PC-3 (cell line): ENCODE measurements at regions not wholly inside any gene's neighbourhood (a gene's known extent, or its start where the extent isn't known, plus 50 kb on each side); places are given as distances from the start of the nearest gene placed in this dataset.
"Not testable (repeated sequence)": the region's sequence is repeated elsewhere in the genome, so short reads cannot be mapped to it uniquely, and the experiment has no call there.

Experiments
- CTCF ChIP-seq: fragments of 300-600 bp; sonication (generic); conservative IDR thresholded peaks from 2 replicates; pipeline ENCODE4 v1.5.1; 2017; ENCODE audit warnings: antibody characterized with exemption, low read depth, mild to moderate bottlenecking, low read length
- EZH2 ChIP-seq: fragments of 300-600 bp; sonication (generic); IDR thresholded peaks from one replicate; pipeline ENCODE4 v1.6.1; 2017; ENCODE audit warnings: antibody characterized with exemption, mild to moderate bottlenecking, low read length; ENCODE audit not compliant: unreplicated experiment

- TF ChIP-seq CTCF, EZH2: not testable (repeated sequence)
Measured at GRCh38 chr1:60773099-60773498, 309.3 kb upstream of the NFIA start.
